Liver (tissue), 7 donors: ENCODE measurements at regions not wholly inside any gene's neighbourhood (a gene's known extent, or its start where the extent isn't known, plus 50 kb on each side); places are given as distances from the start of the nearest gene placed in this dataset.

ENCODE experiments used
- DNase-seq: peaks from one replicate; pipeline ENCODE4 v3.0.0-alpha.2; 2017; ENCODE audit warnings: low spot score
- H3K27ac ChIP-seq, 2 donors: one replicate each; pipeline ENCODE4 v1.7.0; 2013; ENCODE audit warnings: inconsistent platforms in 2 of 2, low read length in 2 of 2, control low read depth in 1 of 2, low read depth in 1 of 2, mild to moderate bottlenecking in 1 of 2
- H3K27me3 ChIP-seq, 4 donors: one replicate each; pipeline versions ENCODE4 v1.6.1 to v1.7.0; 2013; ENCODE audit warnings: low read length in 3 of 4, inconsistent platforms in 1 of 4, mild to moderate bottlenecking in 1 of 4, moderate library complexity in 1 of 4; ENCODE audit not compliant: control insufficient read depth in 4 of 4, insufficient read depth in 4 of 4
- H3K36me3 ChIP-seq, 4 donors: one replicate each; pipeline versions ENCODE4 v1.6.1 to v1.7.0; 2013; ENCODE audit warnings: low read length in 3 of 4, mild to moderate bottlenecking in 3 of 4, low read depth in 1 of 4, moderate library complexity in 1 of 4; ENCODE audit not compliant: control insufficient read depth in 4 of 4, insufficient read depth in 3 of 4
- H3K4me1 ChIP-seq, 4 donors: one replicate each; pipeline versions ENCODE4 v1.6.1 to v1.7.0; 2013; ENCODE audit warnings: low read length in 3 of 4, mild to moderate bottlenecking in 3 of 4, moderate library complexity in 1 of 4; ENCODE audit not compliant: control insufficient read depth in 4 of 4, insufficient read depth in 4 of 4
- H3K4me3 ChIP-seq, 3 donors: one replicate each; pipeline versions ENCODE4 v1.6.1 to v1.7.0; 2013; ENCODE audit warnings: low read length in 3 of 3, control low read depth in 1 of 3, low read depth in 1 of 3, mild to moderate bottlenecking in 1 of 3
- H3K9ac ChIP-seq, 2 donors: one replicate each; pipeline ENCODE4 v1.7.0; 2013; ENCODE audit warnings: low read length in 2 of 2, mild to moderate bottlenecking in 2 of 2, moderate library complexity in 2 of 2, control low read depth in 1 of 2, low read depth in 1 of 2
- H3K9me3 ChIP-seq, 4 donors: one replicate each; pipeline versions ENCODE4 v1.6.1 to v1.7.0; 2013; ENCODE audit warnings: low read length in 3 of 4; ENCODE audit not compliant: control insufficient read depth in 4 of 4
- FOXA1 ChIP-seq: IDR thresholded peaks from 2 replicates; pipeline ENCODE4 v1.6.1; 2016; ENCODE audit warnings: antibody characterized with exemption
- FOXA2 ChIP-seq: IDR thresholded peaks from 2 replicates; pipeline ENCODE4 v1.6.1; 2016; ENCODE audit warnings: antibody characterized with exemption
- GABPA ChIP-seq, 2 donors: IDR thresholded peaks in 1 of 2; conservative IDR thresholded peaks in 1 of 2; 2 replicates each; pipeline ENCODE4 v1.6.1; 2016; ENCODE audit warnings: antibody characterized with exemption in 2 of 2, mild to moderate bottlenecking in 1 of 2, moderate library complexity in 1 of 2
- HNF4A ChIP-seq, 2 donors: conservative IDR thresholded peaks; 2 replicates each; pipeline ENCODE4 v1.6.1; 2016; ENCODE audit warnings: antibody characterized with exemption in 2 of 2, mild to moderate bottlenecking in 2 of 2
- HNF4G ChIP-seq: IDR thresholded peaks from 2 replicates; pipeline ENCODE4 v1.6.1; 2016; ENCODE audit warnings: antibody characterized with exemption
- JUND ChIP-seq, 2 donors: IDR thresholded peaks; 2 replicates each; pipeline ENCODE4 v1.6.1; 2016; ENCODE audit warnings: antibody characterized with exemption in 2 of 2
- NR2F2 ChIP-seq: IDR thresholded peaks from 2 replicates; pipeline ENCODE4 v1.6.1; 2016; ENCODE audit warnings: antibody characterized with exemption
- RXRA ChIP-seq, 2 donors: IDR thresholded peaks; 2 replicates each; pipeline ENCODE4 v1.6.1; 2017 to 2018; ENCODE audit warnings: antibody characterized with exemption in 2 of 2, mild to moderate bottlenecking in 1 of 2
- SP1 ChIP-seq: IDR thresholded peaks from 2 replicates; pipeline ENCODE4 v1.6.1; 2018; ENCODE audit warnings: antibody characterized with exemption, mild to moderate bottlenecking
- TAF1 ChIP-seq: conservative IDR thresholded peaks from 2 replicates; pipeline ENCODE4 v1.6.1; 2016; ENCODE audit warnings: antibody characterized with exemption, mild to moderate bottlenecking
- YY1 ChIP-seq: IDR thresholded peaks from 2 replicates; pipeline ENCODE4 v1.6.1; 2016; ENCODE audit warnings: antibody characterized with exemption, mild to moderate bottlenecking
- WGBS: extraction: QIAGEN DNeasy Blood & Tissue Kit; methylation state at CpG from one replicate; pipeline ENCODE4 v1.1.7; 2013; 5-methylcytosine and 5-hydroxymethylcytosine counted together
- TF ChIP-seq, protein P1 (sequence below): IDR thresholded peaks from 2 replicates; pipeline ENCODE4 v1.6.1; 2016; ENCODE audit warnings: antibody characterized with exemption
- TF ChIP-seq, protein P2 (sequence below): IDR thresholded peaks from 2 replicates; pipeline ENCODE4 v1.6.1; 2016; ENCODE audit warnings: antibody characterized with exemption
- TF ChIP-seq, protein P3 (sequence below): IDR thresholded peaks from 2 replicates; pipeline ENCODE4 v1.6.1; 2016; ENCODE audit warnings: antibody characterized with exemption, mild to moderate bottlenecking
- TF ChIP-seq, protein P4 (sequence below): IDR thresholded peaks from 2 replicates; pipeline ENCODE4 v1.6.1; 2016; ENCODE audit warnings: antibody characterized with exemption
- donor health status: healthy.
- donor health status: healthy.
- donor health status: healthy.
- donor health status: healthy.

DNA sequence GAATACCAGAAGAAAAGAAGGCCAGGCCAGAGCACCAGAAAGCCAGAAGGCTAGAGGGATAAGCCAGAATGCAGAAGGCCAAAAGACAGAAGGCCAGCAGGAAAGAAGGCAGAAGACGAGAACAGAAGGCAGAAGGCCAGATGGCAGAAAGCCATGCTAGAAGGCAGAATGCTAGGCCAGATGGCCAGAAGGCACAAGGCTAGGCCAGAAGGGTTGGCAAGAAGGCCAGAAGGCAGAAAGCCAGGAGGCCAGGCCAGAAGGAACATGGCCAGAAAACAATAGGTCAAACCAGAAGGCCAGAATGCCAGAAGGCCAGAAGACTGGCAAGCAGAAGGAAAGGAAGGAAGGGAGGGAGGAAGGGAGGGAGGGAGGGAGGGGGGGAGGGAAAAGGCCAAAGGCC lies 188.8 kb downstream of the TUBA3C start:
- DNase-seq, result no peak
- no peak overlapping the region for H3K4me3 ChIP-seq
- TF ChIP-seq FOXA2 (no peak), JUND (IDR thresholded peaks at IDR 0.05) (no peak), GABPA (IDR thresholded peaks at IDR 0.05 in 1 of 2, conservative IDR thresholded peaks at IDR 0.05 in 1 of 2) (no peak), RXRA (IDR thresholded peaks at IDR 0.05) (no peak), NR2F2 (no peak)
- TF ChIP-seq, protein P1, sequence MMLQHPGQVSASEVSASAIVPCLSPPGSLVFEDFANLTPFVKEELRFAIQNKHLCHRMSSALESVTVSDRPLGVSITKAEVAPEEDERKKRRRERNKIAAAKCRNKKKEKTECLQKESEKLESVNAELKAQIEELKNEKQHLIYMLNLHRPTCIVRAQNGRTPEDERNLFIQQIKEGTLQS, result no peak
- TF ChIP-seq, protein P2, sequence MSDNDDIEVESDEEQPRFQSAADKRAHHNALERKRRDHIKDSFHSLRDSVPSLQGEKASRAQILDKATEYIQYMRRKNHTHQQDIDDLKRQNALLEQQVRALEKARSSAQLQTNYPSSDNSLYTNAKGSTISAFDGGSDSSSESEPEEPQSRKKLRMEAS, result no peak
- TF ChIP-seq, protein P3, sequence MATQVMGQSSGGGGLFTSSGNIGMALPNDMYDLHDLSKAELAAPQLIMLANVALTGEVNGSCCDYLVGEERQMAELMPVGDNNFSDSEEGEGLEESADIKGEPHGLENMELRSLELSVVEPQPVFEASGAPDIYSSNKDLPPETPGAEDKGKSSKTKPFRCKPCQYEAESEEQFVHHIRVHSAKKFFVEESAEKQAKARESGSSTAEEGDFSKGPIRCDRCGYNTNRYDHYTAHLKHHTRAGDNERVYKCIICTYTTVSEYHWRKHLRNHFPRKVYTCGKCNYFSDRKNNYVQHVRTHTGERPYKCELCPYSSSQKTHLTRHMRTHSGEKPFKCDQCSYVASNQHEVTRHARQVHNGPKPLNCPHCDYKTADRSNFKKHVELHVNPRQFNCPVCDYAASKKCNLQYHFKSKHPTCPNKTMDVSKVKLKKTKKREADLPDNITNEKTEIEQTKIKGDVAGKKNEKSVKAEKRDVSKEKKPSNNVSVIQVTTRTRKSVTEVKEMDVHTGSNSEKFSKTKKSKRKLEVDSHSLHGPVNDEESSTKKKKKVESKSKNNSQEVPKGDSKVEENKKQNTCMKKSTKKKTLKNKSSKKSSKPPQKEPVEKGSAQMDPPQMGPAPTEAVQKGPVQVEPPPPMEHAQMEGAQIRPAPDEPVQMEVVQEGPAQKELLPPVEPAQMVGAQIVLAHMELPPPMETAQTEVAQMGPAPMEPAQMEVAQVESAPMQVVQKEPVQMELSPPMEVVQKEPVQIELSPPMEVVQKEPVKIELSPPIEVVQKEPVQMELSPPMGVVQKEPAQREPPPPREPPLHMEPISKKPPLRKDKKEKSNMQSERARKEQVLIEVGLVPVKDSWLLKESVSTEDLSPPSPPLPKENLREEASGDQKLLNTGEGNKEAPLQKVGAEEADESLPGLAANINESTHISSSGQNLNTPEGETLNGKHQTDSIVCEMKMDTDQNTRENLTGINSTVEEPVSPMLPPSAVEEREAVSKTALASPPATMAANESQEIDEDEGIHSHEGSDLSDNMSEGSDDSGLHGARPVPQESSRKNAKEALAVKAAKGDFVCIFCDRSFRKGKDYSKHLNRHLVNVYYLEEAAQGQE, result no peak
- no peaks in the 10 kb centered on the region for H3K9me3 ChIP-seq
- no peak overlapping the region for H3K27ac ChIP-seq
- WGBS, result 47% methylated on average over 1 of the region's 1 CpG
- H3K4me1 ChIP-seq, result peaks cover 3 to 34% (median 22%) of the 10 kb centered on the region in 4 donors
- no peaks in the 10 kb centered on the region for H3K36me3 ChIP-seq
- H3K27me3 ChIP-seq, result no peaks in the 10 kb centered on the region
- no peak overlapping the region for H3K9ac ChIP-seq

DNA sequence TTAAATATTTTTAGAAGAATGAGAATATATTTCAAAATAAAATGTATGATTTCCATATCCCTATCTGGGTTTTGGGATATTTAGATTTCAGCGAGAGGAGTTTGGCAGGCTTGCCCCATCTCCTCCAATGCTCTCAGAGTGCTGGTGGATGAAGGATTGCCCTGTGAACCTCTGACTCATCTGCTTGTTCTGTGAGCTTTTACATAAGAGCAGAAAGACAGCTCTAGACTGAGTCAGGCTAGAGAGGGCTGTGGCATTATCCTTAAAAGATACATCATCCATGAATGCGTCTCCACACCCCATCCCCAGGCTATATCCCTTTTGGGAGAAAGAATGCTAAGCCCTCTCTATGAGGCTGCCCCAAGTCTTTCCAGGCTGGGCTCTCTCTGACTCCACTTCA lies 190.6 kb downstream of the TUBA3C start:
- WGBS, result 90% methylated on average over 2 of the region's 2 CpGs
- Histone ChIP-seq H3K4me3 (no peak overlapping the region), H3K9me3 (no peaks in the 10 kb centered on the region), H3K4me1 (peaks cover 0 to 25% (median 16%) of the 10 kb centered on the region in 4 donors), H3K27me3 (no peaks in the 10 kb centered on the region), H3K36me3 (no peaks in the 10 kb centered on the region), H3K9ac (no peak overlapping the region), H3K27ac (no peak overlapping the region)
- no peak for DNase-seq
- TF ChIP-seq, protein P2, result no peak
- TF ChIP-seq FOXA1, result no peak
- TF ChIP-seq SP1, result no peak
- no peak for TF ChIP-seq HNF4G
- no peak for TF ChIP-seq TAF1
- TF ChIP-seq, protein P4, sequence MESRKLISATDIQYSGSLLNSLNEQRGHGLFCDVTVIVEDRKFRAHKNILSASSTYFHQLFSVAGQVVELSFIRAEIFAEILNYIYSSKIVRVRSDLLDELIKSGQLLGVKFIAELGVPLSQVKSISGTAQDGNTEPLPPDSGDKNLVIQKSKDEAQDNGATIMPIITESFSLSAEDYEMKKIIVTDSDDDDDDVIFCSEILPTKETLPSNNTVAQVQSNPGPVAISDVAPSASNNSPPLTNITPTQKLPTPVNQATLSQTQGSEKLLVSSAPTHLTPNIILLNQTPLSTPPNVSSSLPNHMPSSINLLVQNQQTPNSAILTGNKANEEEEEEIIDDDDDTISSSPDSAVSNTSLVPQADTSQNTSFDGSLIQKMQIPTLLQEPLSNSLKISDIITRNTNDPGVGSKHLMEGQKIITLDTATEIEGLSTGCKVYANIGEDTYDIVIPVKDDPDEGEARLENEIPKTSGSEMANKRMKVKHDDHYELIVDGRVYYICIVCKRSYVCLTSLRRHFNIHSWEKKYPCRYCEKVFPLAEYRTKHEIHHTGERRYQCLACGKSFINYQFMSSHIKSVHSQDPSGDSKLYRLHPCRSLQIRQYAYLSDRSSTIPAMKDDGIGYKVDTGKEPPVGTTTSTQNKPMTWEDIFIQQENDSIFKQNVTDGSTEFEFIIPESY, result no peak
- TF ChIP-seq HNF4A (conservative IDR thresholded peaks at IDR 0.05), result no peak
- TF ChIP-seq JUND (IDR thresholded peaks at IDR 0.05), result no peak
- no peak for TF ChIP-seq YY1
- TF ChIP-seq, protein P1, result no peak
- TF ChIP-seq, protein P3, result no peak
- no peak for TF ChIP-seq RXRA (IDR thresholded peaks at IDR 0.05)
